Stimulated activated naive B cell treated with anti-CD40 and anti-IgM and Interleukin-4, amounts not matched to agents 10 μg/mL and 1 μg/mL and 100 μg/mL, for 72 hours (primary cell): ENCODE measurements at regions not wholly inside any gene's neighbourhood (a gene's known extent, or its start where the extent isn't known, plus 50 kb on each side); places are given as distances from the start of the nearest gene placed in this dataset.

ENCODE experiments used
- ATAC-seq, 2 donors: fragments of 150-1000 bp; cut with Tn5 transposase; replicated peaks; 2 replicates each; pipeline ENCODE4 v1.10.0; 2021; ENCODE audit warnings: moderate library complexity in 1 of 2
- DNase-seq: peaks from one replicate; pipeline ENCODE4 v3.0.0; 2021
- H3K27ac Mint-ChIP-seq: one replicate; pipeline ENCODE4 v1.8.0; 2022; ENCODE audit warnings: mild to moderate bottlenecking, mixed read lengths
- H3K27me3 Mint-ChIP-seq, 2 donors: one replicate each; pipeline ENCODE4 v1.8.0; 2022; ENCODE audit warnings: mixed read lengths in 2 of 2
- H3K36me3 Mint-ChIP-seq, 2 donors: one replicate each; pipeline ENCODE4 v1.8.0; 2022; ENCODE audit warnings: mixed read lengths in 2 of 2, mild to moderate bottlenecking in 1 of 2
- H3K4me1 Mint-ChIP-seq, 2 donors: one replicate each; pipeline ENCODE4 v1.8.0; 2022; ENCODE audit warnings: mixed read lengths in 2 of 2, mild to moderate bottlenecking in 1 of 2
- H3K4me3 Mint-ChIP-seq, 2 donors: one replicate each; pipeline ENCODE4 v1.8.0; 2022; ENCODE audit warnings: mild to moderate bottlenecking in 2 of 2, mixed read lengths in 2 of 2, moderate library complexity in 1 of 2
- H3K9me3 Mint-ChIP-seq, 2 donors: one replicate each; pipeline ENCODE4 v1.8.0; 2022; ENCODE audit warnings: mixed read lengths in 2 of 2, mild to moderate bottlenecking in 1 of 2

DNA sequence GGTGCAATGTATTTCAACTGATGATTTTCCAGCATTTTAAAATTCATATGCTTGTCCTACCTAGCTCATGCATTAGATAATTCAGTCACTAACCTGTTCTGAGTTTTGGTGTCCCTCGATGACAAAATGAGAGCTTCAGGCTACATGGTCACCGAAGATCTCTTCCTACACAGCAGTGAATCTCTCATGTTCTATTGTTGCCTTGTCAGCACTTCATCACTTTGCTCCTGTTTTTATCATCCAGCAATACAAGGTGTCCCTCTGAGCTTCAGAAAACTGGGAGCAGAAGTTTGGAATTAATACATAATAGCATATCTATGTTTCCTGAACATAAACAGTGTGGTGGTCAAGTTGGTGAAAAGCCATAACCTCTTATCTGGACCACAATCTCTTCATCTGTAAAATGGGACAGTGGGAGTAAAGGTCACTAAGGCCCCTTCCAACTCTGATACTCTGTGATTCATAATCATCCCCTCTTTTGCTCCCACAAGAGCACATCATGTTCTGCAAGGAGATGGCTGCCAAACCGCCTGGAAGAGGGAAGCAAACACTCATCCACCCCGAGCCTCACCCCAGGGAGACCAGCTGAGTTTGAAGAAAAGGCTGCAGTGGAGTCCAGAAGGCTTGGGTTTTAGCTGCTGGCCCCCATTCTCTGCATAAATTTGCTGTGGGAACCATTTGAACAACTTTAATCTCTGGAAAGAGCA lies 137.9 kb upstream of the F3 start:
- no peak for ATAC-seq
- Mint-ChIP-seq H3K27ac (no peak overlapping the region), H3K4me3 (no peak overlapping the region), H3K27me3 (peaks cover 6 to 21% of the 10 kb centered on the region in 2 donors), H3K4me1 (no peaks in the 10 kb centered on the region), H3K9me3 (no peaks in the 10 kb centered on the region), H3K36me3 (no peaks in the 10 kb centered on the region)
- no peak for DNase-seq

- Mint-ChIP-seq H3K4me1 (no peaks in the 10 kb centered on the region), H3K27ac (no peak overlapping the region), H3K36me3 (no peaks in the 10 kb centered on the region), H3K27me3 (peaks cover 4 to 17% of the 10 kb centered on the region in 2 donors), H3K4me3 (no peak overlapping the region), H3K9me3 (no peaks in the 10 kb centered on the region)
- no peak for ATAC-seq
- DNase-seq = no peak
These were observed 136.8 kb upstream of the F3 start for GRCh38 chr1:94678202-94678848.

DNA sequence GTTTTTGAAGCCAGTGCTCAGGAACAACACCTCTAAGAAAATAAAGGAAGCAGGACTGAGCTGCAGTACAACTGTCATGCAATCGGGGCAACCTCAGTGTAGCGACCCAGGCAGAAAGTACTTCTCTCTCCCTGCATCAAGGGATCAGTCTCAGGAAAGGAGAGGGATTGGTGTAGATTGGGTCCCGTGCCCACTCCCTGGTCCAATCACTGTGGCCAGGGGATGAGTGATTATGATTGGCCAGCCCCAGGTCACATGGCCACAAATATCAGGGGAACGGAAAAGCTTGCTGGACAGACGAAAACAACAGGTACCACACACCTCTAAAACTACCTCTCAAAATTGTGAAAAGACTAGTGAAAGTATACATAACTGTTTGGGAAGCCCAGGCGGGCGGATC lies 136.2 kb upstream of the F3 start:
- Mint-ChIP-seq H3K4me1 (no peaks in the 10 kb centered on the region), H3K27me3 (peaks cover 4 to 17% of the 10 kb centered on the region in 2 donors), H3K9me3 (no peaks in the 10 kb centered on the region), H3K36me3 (no peaks in the 10 kb centered on the region), H3K27ac (no peak overlapping the region), H3K4me3 (no peak overlapping the region)
- DNase-seq = no peak
- ATAC-seq = no peak

GRCh38 chr1:94677087-94677486 lies 135.5 kb upstream of the F3 start:
- H3K27ac Mint-ChIP-seq = no peak overlapping the region
- ATAC-seq = no peak
- H3K4me3 Mint-ChIP-seq = no peak overlapping the region
- no peaks in the 10 kb centered on the region for H3K36me3 Mint-ChIP-seq
- H3K9me3 Mint-ChIP-seq = no peaks in the 10 kb centered on the region
- no peak for DNase-seq
- peaks cover 4 to 12% of the 10 kb centered on the region in 2 donors for H3K27me3 Mint-ChIP-seq
- H3K4me1 Mint-ChIP-seq = no peaks in the 10 kb centered on the region

DNA sequence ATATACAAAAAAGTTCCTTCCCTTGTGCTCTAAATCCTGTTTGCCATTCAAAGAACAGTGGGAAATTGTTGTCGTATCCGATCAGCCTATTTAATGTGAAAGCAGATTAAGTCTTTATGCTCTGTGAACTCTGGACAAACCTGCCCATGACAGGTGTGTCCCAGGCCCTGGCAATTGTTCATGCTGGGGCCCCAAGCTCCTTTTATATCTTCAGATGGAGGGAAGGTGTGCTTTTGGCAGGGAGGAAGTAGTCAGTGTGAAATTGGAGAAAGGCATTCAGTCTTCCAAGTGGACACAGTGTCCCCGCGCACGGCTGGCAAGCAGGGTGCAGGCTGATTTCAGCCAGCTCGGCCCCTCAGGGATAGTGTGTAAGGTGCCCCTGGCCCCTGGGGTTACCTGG lies 135.1 kb upstream of the F3 start:
- Mint-ChIP-seq H3K9me3 (no peaks in the 10 kb centered on the region), H3K27ac (no peak overlapping the region), H3K36me3 (no peaks in the 10 kb centered on the region), H3K4me1 (no peaks in the 10 kb centered on the region), H3K27me3 (peaks cover 4 to 8% of the 10 kb centered on the region in 2 donors), H3K4me3 (no peak overlapping the region)
- ATAC-seq = no peak
- DNase-seq = no peak

- Mint-ChIP-seq H3K9me3 (no peaks in the 10 kb centered on the region), H3K27ac (no peak overlapping the region), H3K27me3 (peaks cover 4 to 6% of the 10 kb centered on the region in 2 donors), H3K4me3 (no peak overlapping the region), H3K4me1 (no peaks in the 10 kb centered on the region), H3K36me3 (no peaks in the 10 kb centered on the region)
- ATAC-seq (no peak), DNase-seq (no peak)
These were observed 133.8 kb upstream of the F3 start for GRCh38 chr1:94675373-94675772.

- ATAC-seq (no peak), DNase-seq (no peak)
- no peaks in the 10 kb centered on the region for H3K4me1 Mint-ChIP-seq
- H3K4me3 Mint-ChIP-seq = no peak overlapping the region
- H3K9me3 Mint-ChIP-seq = no peaks in the 10 kb centered on the region
- H3K27me3 Mint-ChIP-seq = peaks cover 4 to 6% of the 10 kb centered on the region in 2 donors
- no peak overlapping the region for H3K27ac Mint-ChIP-seq
- no peaks in the 10 kb centered on the region for H3K36me3 Mint-ChIP-seq
These were observed 133.3 kb upstream of the F3 start for GRCh38 chr1:94674876-94675275.

GRCh38 chr1:94672934-94673333 lies 131.4 kb upstream of the F3 start:
- no peak overlapping the region for H3K27ac Mint-ChIP-seq
- H3K27me3 Mint-ChIP-seq = peaks cover 4 to 8% of the 10 kb centered on the region in 2 donors
- no peaks in the 10 kb centered on the region for H3K9me3 Mint-ChIP-seq
- H3K36me3 Mint-ChIP-seq = no peaks in the 10 kb centered on the region
- H3K4me1 Mint-ChIP-seq = no peaks in the 10 kb centered on the region
- no peak overlapping the region for H3K4me3 Mint-ChIP-seq
- DNase-seq (no peak), ATAC-seq (no peak)

- Mint-ChIP-seq H3K36me3 (no peaks in the 10 kb centered on the region), H3K27me3 (peaks cover 4 to 14% of the 10 kb centered on the region in 2 donors), H3K9me3 (no peaks in the 10 kb centered on the region), H3K27ac (no peak overlapping the region), H3K4me1 (no peaks in the 10 kb centered on the region), H3K4me3 (no peak overlapping the region)
- ATAC-seq (no peak), DNase-seq (no peak)
These were observed 130.4 kb upstream of the F3 start for GRCh38 chr1:94672001-94672400.

GRCh38 chr1:94670273-94670672 lies 128.7 kb upstream of the F3 start:
- no peaks in the 10 kb centered on the region for H3K4me1 Mint-ChIP-seq
- no peak overlapping the region for H3K27ac Mint-ChIP-seq
- peaks cover 0 to 14% of the 10 kb centered on the region in 2 donors for H3K27me3 Mint-ChIP-seq
- no peak overlapping the region for H3K4me3 Mint-ChIP-seq
- no peaks in the 10 kb centered on the region for H3K36me3 Mint-ChIP-seq
- no peak for ATAC-seq
- no peak for DNase-seq
- H3K9me3 Mint-ChIP-seq = no peaks in the 10 kb centered on the region

DNA sequence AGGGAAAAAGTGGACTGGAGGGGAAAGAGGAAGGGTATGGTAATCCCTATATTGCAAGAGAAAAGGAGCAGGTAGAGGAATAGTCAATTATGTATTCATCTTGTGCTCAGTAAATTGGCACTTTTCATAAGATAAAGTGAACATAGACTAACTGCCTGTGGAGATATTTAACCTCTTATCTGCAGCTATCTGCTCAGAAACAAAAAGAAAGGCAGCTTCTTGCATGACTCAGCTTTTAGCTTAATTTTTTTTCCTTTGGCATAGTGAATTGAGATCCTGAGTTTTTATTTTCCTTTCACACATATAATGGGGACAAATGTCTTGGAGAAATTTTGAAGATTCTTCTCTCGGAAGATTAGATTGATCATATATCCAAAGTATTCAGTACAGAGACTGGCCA lies 127.6 kb upstream of the F3 start:
- Mint-ChIP-seq H3K4me1 (no peaks in the 10 kb centered on the region), H3K9me3 (no peaks in the 10 kb centered on the region), H3K27ac (no peak overlapping the region), H3K4me3 (no peak overlapping the region), H3K36me3 (no peaks in the 10 kb centered on the region), H3K27me3 (peaks cover 0 to 14% of the 10 kb centered on the region in 2 donors)
- DNase-seq = no peak
- ATAC-seq = no peak

DNA sequence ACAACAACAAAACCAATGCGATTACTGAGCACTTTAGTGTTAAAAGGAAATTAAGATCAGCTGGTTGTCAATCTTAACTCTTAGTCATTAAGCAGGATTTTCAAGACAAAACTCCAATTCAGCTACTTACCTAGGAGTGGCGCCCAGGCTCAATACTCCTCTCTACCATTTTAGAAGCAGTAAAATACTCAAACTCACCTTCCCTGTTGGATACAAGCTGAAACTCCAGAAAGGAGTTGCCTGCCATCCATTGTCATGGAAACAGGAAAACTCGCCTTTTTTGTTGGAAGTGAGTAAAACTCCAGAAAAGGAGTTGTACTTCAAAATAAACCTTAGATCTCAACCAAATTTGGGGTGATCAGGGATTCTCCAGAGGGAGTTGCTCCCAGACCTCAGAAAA lies 127.0 kb upstream of the F3 start:
- H3K4me1 Mint-ChIP-seq = no peaks in the 10 kb centered on the region
- no peaks in the 10 kb centered on the region for H3K36me3 Mint-ChIP-seq
- H3K9me3 Mint-ChIP-seq = no peaks in the 10 kb centered on the region
- ATAC-seq = no peak
- H3K27ac Mint-ChIP-seq = no peak overlapping the region
- H3K27me3 Mint-ChIP-seq = peaks cover 0 to 14% of the 10 kb centered on the region in 2 donors
- no peak for DNase-seq
- no peak overlapping the region for H3K4me3 Mint-ChIP-seq

GRCh38 chr1:94667818-94668217 lies 126.3 kb upstream of the F3 start:
- Mint-ChIP-seq H3K27ac (no peak overlapping the region), H3K27me3 (peaks cover 0 to 14% of the 10 kb centered on the region in 2 donors), H3K4me1 (no peaks in the 10 kb centered on the region), H3K9me3 (no peaks in the 10 kb centered on the region), H3K36me3 (no peaks in the 10 kb centered on the region), H3K4me3 (no peak overlapping the region)
- no peak for DNase-seq
- ATAC-seq = no peak

DNA sequence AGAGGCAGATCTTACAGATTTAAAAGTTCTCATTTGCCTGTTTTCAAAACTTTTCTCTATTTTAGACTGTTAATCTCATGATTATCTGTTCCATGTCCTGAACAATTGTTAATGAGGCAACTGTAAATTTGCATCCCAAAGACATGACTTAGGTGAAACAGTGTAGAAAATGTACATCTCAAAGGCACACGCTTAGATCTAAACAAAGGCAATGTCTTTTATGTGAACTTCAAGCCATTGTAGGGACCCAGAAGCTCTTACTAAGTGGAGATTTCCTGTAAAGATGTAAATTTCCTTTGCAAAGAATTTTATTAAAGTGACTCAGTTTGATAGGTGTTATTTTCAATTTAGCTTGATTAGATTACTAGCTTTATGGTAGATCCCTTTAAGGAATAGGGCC lies 125.2 kb upstream of the F3 start:
- no peak for ATAC-seq
- H3K4me3 Mint-ChIP-seq = no peak overlapping the region
- H3K27ac Mint-ChIP-seq = no peak overlapping the region
- no peaks in the 10 kb centered on the region for H3K36me3 Mint-ChIP-seq
- no peaks in the 10 kb centered on the region for H3K4me1 Mint-ChIP-seq
- H3K9me3 Mint-ChIP-seq = no peaks in the 10 kb centered on the region
- H3K27me3 Mint-ChIP-seq = peaks cover 0 to 14% of the 10 kb centered on the region in 2 donors
- no peak for DNase-seq

- no peak overlapping the region for H3K4me3 Mint-ChIP-seq
- ATAC-seq (no peak), DNase-seq (no peak)
- no peaks in the 10 kb centered on the region for H3K27me3 Mint-ChIP-seq
- no peaks in the 10 kb centered on the region for H3K9me3 Mint-ChIP-seq
- no peaks in the 10 kb centered on the region for H3K36me3 Mint-ChIP-seq
- no peak overlapping the region for H3K27ac Mint-ChIP-seq
- H3K4me1 Mint-ChIP-seq = no peaks in the 10 kb centered on the region
These were observed 119.9 kb upstream of the F3 start for GRCh38 chr1:94661431-94661932.
